ENCODE measurements at regions not wholly inside any gene's neighbourhood (a gene's known extent, or its start where the extent isn't known, plus 50 kb on each side); places are given as distances from the start of the nearest gene placed in this dataset.

- H3K4me2 ChIP-seq (ENCODE audit: insufficient read depth, low read length, poor library complexity, severe bottlenecking), result no peak overlapping the region
- DNase-seq (ENCODE audit: low spot score), result no peak
- H2AK5ac ChIP-seq (ENCODE audit: low read depth, low read length), result no peak overlapping the region
- H3K9ac ChIP-seq (ENCODE audit: low read depth, low read length, poor library complexity), result no peak overlapping the region
- H4K8ac ChIP-seq (ENCODE audit: low read depth, low read length), result no peak overlapping the region
- no peak overlapping the region for H3K14ac ChIP-seq (ENCODE audit: low read length)
- H3K36me3 ChIP-seq (replicated peaks in 1 of 2; ENCODE audit: control insufficient read depth in 2 of 2, insufficient read depth in 2 of 2, low read length in 2 of 2), result no peaks in the 10 kb centered on the region
- H3K27ac ChIP-seq (replicated peaks; ENCODE audit: low read length), result no peak overlapping the region
- no peaks in the 10 kb centered on the region for H3K79me1 ChIP-seq (ENCODE audit: low read depth, low read length)
- no peaks in the 10 kb centered on the region for H3K9me3 ChIP-seq (replicated peaks in 1 of 2; ENCODE audit: control insufficient read depth in 2 of 2, insufficient read depth in 1 of 2, low read depth in 1 of 2, low read length in 2 of 2)
- H2AFZ ChIP-seq (ENCODE audit: low read length), result no peak overlapping the region
- no peak overlapping the region for H3K23ac ChIP-seq (ENCODE audit: low read depth, low read length, poor library complexity)
- no peaks in the 10 kb centered on the region for H3K27me3 ChIP-seq (ENCODE audit: control insufficient read depth in 3 of 3, insufficient read depth in 3 of 3, low read depth in 1 of 3, low read length in 3 of 3)
- H2BK5ac ChIP-seq (ENCODE audit: low read length), result no peak overlapping the region
- H3K4me1 ChIP-seq (ENCODE audit: control insufficient read depth in 2 of 2, insufficient read depth in 1 of 2, low read depth in 1 of 2, low read length in 2 of 2), result no peaks in the 10 kb centered on the region
- no peak overlapping the region for H2BK15ac ChIP-seq (ENCODE audit: low read length)
- H3K4me3 ChIP-seq (ENCODE audit: low read length in 2 of 2), result no peak overlapping the region
- no peak overlapping the region for H3K4ac ChIP-seq (ENCODE audit: low read length)
- WGBS, 2 donors (ENCODE audit: extremely low coverage in 2 of 2, insufficient read length in 2 of 2, insufficient replicate concordance in 1 of 2), result no CpG with 5 or more reads among the region's 1 CpG
- no peak overlapping the region for H2BK120ac ChIP-seq (ENCODE audit: low read depth, low read length)
- H3K18ac ChIP-seq (ENCODE audit: low read length), result no peak overlapping the region
- no peak overlapping the region for H4K91ac ChIP-seq (ENCODE audit: low read depth, low read length, poor library complexity)
- H2BK12ac ChIP-seq (ENCODE audit: low read length), result no peak overlapping the region
These were observed 601.2 kb downstream of the LMO4 start for GRCh38 chr1:87929906-87930305.

- Histone ChIP-seq H2BK5ac (ENCODE audit: low read length) (no peak overlapping the region), H2AK5ac (ENCODE audit: low read depth, low read length) (no peak overlapping the region), H3K18ac (ENCODE audit: low read length) (no peak overlapping the region), H3K27me3 (ENCODE audit: control insufficient read depth in 3 of 3, insufficient read depth in 3 of 3, low read depth in 1 of 3, low read length in 3 of 3) (no peaks in the 10 kb centered on the region), H2AFZ (ENCODE audit: low read length) (no peak overlapping the region), H2BK120ac (ENCODE audit: low read depth, low read length) (no peak overlapping the region), H3K4me3 (ENCODE audit: low read length in 2 of 2) (no peak overlapping the region), H3K36me3 (replicated peaks in 1 of 2; ENCODE audit: control insufficient read depth in 2 of 2, insufficient read depth in 2 of 2, low read length in 2 of 2) (no peaks in the 10 kb centered on the region), H4K8ac (ENCODE audit: low read depth, low read length) (no peak overlapping the region), H3K9ac (ENCODE audit: low read depth, low read length, poor library complexity) (no peak overlapping the region), H3K14ac (ENCODE audit: low read length) (no peak overlapping the region), H2BK15ac (ENCODE audit: low read length) (no peak overlapping the region), H3K27ac (replicated peaks; ENCODE audit: low read length) (no peak overlapping the region), H3K79me1 (ENCODE audit: low read depth, low read length) (no peaks in the 10 kb centered on the region), H2BK12ac (ENCODE audit: low read length) (no peak overlapping the region), H3K4ac (ENCODE audit: low read length) (no peak overlapping the region), H3K9me3 (replicated peaks in 1 of 2; ENCODE audit: control insufficient read depth in 2 of 2, insufficient read depth in 1 of 2, low read depth in 1 of 2, low read length in 2 of 2) (no peaks in the 10 kb centered on the region), H3K4me1 (ENCODE audit: control insufficient read depth in 2 of 2, insufficient read depth in 1 of 2, low read depth in 1 of 2, low read length in 2 of 2) (no peaks in the 10 kb centered on the region), H4K91ac (ENCODE audit: low read depth, low read length, poor library complexity) (no peak overlapping the region), H3K4me2 (ENCODE audit: insufficient read depth, low read length, poor library complexity, severe bottlenecking) (no peak overlapping the region), H3K23ac (ENCODE audit: low read depth, low read length, poor library complexity) (no peak overlapping the region)
- no CpG with 5 or more reads among the region's 1 CpG for WGBS, 2 donors (ENCODE audit: extremely low coverage in 2 of 2, insufficient read length in 2 of 2, insufficient replicate concordance in 1 of 2)
- DNase-seq (ENCODE audit: low spot score), result no peak
These were observed 602.1 kb downstream of the LMO4 start for GRCh38 chr1:87930796-87931195.

GRCh38 chr1:87933171-87933570 is 604.5 kb downstream of the LMO4 start:
- H3K27me3 ChIP-seq (ENCODE audit: control insufficient read depth in 3 of 3, insufficient read depth in 3 of 3, low read depth in 1 of 3, low read length in 3 of 3), result no peaks in the 10 kb centered on the region
- no peak overlapping the region for H3K14ac ChIP-seq (ENCODE audit: low read length)
- no peak overlapping the region for H3K4me2 ChIP-seq (ENCODE audit: insufficient read depth, low read length, poor library complexity, severe bottlenecking)
- no peak overlapping the region for H4K91ac ChIP-seq (ENCODE audit: low read depth, low read length, poor library complexity)
- H2AK5ac ChIP-seq (ENCODE audit: low read depth, low read length), result no peak overlapping the region
- DNase-seq (ENCODE audit: low spot score), result no peak
- no peaks in the 10 kb centered on the region for H3K36me3 ChIP-seq (replicated peaks in 1 of 2; ENCODE audit: control insufficient read depth in 2 of 2, insufficient read depth in 2 of 2, low read length in 2 of 2)
- no peak overlapping the region for H3K4ac ChIP-seq (ENCODE audit: low read length)
- no peak overlapping the region for H2BK5ac ChIP-seq (ENCODE audit: low read length)
- no peak overlapping the region for H2AFZ ChIP-seq (ENCODE audit: low read length)
- no CpG with 5 or more reads among the region's 6 CpGs for WGBS, 2 donors (ENCODE audit: extremely low coverage in 2 of 2, insufficient read length in 2 of 2, insufficient replicate concordance in 1 of 2)
- no peak overlapping the region for H4K8ac ChIP-seq (ENCODE audit: low read depth, low read length)
- no peak overlapping the region for H2BK15ac ChIP-seq (ENCODE audit: low read length)
- no peak overlapping the region for H3K23ac ChIP-seq (ENCODE audit: low read depth, low read length, poor library complexity)
- H3K18ac ChIP-seq (ENCODE audit: low read length), result no peak overlapping the region
- H3K79me1 ChIP-seq (ENCODE audit: low read depth, low read length), result no peaks in the 10 kb centered on the region
- H3K27ac ChIP-seq (replicated peaks; ENCODE audit: low read length), result no peak overlapping the region
- no peak overlapping the region for H3K9ac ChIP-seq (ENCODE audit: low read depth, low read length, poor library complexity)
- H3K4me3 ChIP-seq (ENCODE audit: low read length in 2 of 2), result no peak overlapping the region
- H2BK120ac ChIP-seq (ENCODE audit: low read depth, low read length), result no peak overlapping the region
- no peak overlapping the region for H2BK12ac ChIP-seq (ENCODE audit: low read length)
- H3K4me1 ChIP-seq (ENCODE audit: control insufficient read depth in 2 of 2, insufficient read depth in 1 of 2, low read depth in 1 of 2, low read length in 2 of 2), result peaks cover 0 to 2% of the 10 kb centered on the region in 2 donors
- no peaks in the 10 kb centered on the region for H3K9me3 ChIP-seq (replicated peaks in 1 of 2; ENCODE audit: control insufficient read depth in 2 of 2, insufficient read depth in 1 of 2, low read depth in 1 of 2, low read length in 2 of 2)

DNA sequence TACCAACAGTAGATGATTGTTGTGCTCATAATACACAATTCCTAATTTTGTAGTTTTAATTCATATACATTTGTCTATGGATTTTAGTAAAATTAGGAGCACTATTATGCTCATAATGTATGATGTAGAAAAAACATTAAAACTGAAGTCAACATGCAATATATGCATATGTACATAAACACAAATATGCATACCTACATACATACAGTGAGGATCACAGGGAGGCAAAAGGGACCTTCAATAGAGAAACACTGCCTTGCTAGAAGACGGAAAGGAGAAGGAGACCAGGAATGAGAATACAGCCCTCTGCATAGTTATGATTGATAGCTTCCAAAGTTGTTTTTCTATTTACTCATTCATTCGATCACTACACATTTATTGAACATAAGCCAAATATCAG is 606.5 kb downstream of the LMO4 start:
- Histone ChIP-seq H2BK120ac (ENCODE audit: low read depth, low read length) (no peak overlapping the region), H2BK15ac (ENCODE audit: low read length) (no peak overlapping the region), H3K9ac (ENCODE audit: low read depth, low read length, poor library complexity) (no peak overlapping the region), H3K27me3 (ENCODE audit: control insufficient read depth in 3 of 3, insufficient read depth in 3 of 3, low read depth in 1 of 3, low read length in 3 of 3) (no peaks in the 10 kb centered on the region), H3K4ac (ENCODE audit: low read length) (no peak overlapping the region), H2AK5ac (ENCODE audit: low read depth, low read length) (no peak overlapping the region), H2BK12ac (ENCODE audit: low read length) (no peak overlapping the region), H3K4me2 (ENCODE audit: insufficient read depth, low read length, poor library complexity, severe bottlenecking) (no peak overlapping the region), H3K4me1 (ENCODE audit: control insufficient read depth in 2 of 2, insufficient read depth in 1 of 2, low read depth in 1 of 2, low read length in 2 of 2) (peaks cover 0 to 2% of the 10 kb centered on the region in 2 donors), H4K8ac (ENCODE audit: low read depth, low read length) (no peak overlapping the region), H3K9me3 (replicated peaks in 1 of 2; ENCODE audit: control insufficient read depth in 2 of 2, insufficient read depth in 1 of 2, low read depth in 1 of 2, low read length in 2 of 2) (no peaks in the 10 kb centered on the region), H3K4me3 (ENCODE audit: low read length in 2 of 2) (no peak overlapping the region), H3K79me1 (ENCODE audit: low read depth, low read length) (no peaks in the 10 kb centered on the region), H3K14ac (ENCODE audit: low read length) (no peak overlapping the region), H3K36me3 (replicated peaks in 1 of 2; ENCODE audit: control insufficient read depth in 2 of 2, insufficient read depth in 2 of 2, low read length in 2 of 2) (no peaks in the 10 kb centered on the region), H2BK5ac (ENCODE audit: low read length) (no peak overlapping the region), H3K23ac (ENCODE audit: low read depth, low read length, poor library complexity) (no peak overlapping the region), H3K27ac (replicated peaks; ENCODE audit: low read length) (no peak overlapping the region), H4K91ac (ENCODE audit: low read depth, low read length, poor library complexity) (no peak overlapping the region), H3K18ac (ENCODE audit: low read length) (no peak overlapping the region), H2AFZ (ENCODE audit: low read length) (no peak overlapping the region)
- no CpG with 5 or more reads among the region's 2 CpGs for WGBS, 2 donors (ENCODE audit: extremely low coverage in 2 of 2, insufficient read length in 2 of 2, insufficient replicate concordance in 1 of 2)
- DNase-seq (ENCODE audit: low spot score), result no peak
